ENCODE measurements at regions not wholly inside any gene's neighbourhood (a gene's known extent, or its start where the extent isn't known, plus 50 kb on each side); places are given as distances from the start of the nearest gene placed in this dataset.
A peak's percentile ranks its signal among the peaks of the same experiment; 100 is the strongest.

DNA sequence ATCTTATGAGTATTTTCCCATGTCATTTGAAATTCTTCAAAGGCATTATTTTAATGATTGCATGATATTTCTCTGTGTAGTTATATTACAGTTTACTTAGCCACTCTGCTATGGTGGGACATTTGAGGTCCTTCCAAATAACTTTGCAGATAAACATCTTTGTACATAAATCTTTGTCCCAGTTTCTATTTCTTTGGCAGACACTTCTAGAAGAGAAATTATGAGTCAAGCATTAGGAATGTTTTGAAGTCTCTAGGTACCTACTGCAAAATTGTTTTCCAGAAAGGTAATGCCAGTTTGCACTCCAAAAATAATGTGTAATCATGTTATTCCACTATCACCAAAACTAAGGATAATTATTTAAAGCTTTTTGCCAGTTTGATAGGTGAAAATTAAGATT, 149.7 kb downstream of the EN1 start:
- DNase-seq = no peak

DNA sequence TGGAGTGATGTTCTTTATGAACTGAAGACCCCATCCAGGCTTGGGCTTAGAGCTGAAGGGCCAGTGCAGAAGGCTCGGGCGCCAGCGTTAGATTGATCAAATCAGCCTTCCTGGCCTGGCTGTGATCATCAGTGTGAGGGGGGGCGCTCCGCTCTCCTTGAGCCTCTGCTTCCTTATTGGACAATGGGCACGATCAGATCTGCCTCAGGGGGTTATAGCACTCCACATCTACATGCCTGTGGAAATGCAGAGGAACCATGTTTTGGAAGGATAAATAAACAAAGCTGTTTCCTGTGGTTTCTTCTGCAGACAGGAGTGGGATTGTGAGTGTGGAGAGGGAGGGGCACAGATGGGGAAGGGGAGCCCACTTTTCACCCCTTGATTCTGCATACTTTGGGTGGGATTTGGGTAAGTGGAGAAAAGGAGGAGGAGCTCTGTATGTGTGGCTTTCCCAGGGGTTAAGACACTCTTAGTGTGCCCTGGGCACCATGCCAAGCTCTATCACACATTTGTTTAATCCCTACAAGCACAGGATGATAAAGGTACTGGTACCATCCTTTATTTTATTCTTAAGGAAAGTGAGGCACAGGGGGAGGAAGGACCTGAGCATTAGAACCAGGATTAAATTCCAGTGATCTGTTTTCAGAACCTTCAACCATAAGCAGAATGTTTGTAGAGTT, 150.5 kb downstream of the EN1 start:
- no peak for DNase-seq

DNA sequence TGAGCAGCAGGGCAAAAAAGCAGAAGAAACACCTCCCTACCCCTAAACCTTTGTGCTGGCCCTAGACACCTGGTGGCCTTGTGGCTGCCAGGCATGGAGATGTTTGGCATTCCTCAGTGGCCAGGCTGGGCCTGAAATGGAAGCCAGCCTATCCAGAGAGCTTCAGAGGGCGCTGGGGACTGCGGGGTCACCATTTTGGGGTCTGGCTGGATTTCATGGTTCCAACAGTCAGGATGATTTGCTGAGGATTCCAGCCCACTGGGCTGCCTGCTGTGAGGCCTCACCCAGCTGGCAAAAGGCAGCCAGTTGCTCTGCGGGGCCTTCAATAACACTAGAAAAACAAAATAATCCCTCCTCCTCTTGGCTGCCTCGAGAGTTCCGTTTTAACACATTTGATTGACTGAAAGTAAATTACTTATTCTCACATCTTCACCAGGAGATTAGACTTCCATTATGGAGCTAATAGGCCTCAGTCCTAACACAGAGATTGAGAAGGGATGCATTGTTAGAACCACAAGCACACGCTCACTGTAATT, 154.1 kb downstream of the EN1 start:
- DNase-seq = no peak

- no peak for DNase-seq
These were observed 157.6 kb downstream of the EN1 start for GRCh38 chr2:118689874-118690273.

- DNase-seq = peak; percentile 35
These were observed 158.0 kb downstream of the EN1 start for GRCh38 chr2:118689456-118689855.

DNA sequence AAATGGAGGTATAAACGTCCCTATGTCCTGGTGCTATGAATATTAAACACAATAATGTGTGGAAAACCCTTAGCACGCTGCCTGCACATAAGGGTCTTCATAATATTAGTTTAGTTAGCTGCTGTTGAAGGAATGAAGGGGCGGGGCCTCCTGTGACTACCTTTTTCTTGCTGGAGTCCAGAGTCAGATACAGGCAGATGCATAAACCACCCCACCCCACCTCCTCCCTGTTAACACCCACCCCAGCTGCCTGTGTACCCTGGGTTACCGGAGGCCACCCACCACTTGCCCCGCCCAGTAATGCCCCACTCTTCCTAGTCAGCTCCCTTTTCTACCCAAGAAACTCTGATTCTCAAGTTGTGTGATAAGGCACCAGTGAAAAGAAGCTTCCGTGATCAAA, 158.4 kb downstream of the EN1 start:
- no peak for DNase-seq

DNA sequence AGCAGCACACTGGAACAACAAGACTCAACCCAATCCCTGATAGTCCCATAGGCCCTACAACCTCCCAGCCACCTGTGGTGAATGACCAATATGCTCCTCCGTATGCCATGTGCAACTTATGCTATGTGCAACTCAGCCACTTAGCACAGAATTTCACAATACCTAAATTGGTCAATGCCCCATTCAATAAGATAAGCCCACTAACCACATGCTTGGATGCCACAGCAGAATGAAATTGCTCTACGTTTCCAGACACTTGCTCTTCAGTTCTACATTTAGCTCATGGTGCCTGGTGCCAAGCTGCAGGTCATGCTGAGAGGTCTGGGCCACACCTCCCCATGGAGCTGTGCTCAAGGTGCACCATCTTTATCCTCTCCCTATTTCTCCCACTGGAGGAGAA, 159.8 kb downstream of the EN1 start:
- DNase-seq = peak; percentile 93

DNA sequence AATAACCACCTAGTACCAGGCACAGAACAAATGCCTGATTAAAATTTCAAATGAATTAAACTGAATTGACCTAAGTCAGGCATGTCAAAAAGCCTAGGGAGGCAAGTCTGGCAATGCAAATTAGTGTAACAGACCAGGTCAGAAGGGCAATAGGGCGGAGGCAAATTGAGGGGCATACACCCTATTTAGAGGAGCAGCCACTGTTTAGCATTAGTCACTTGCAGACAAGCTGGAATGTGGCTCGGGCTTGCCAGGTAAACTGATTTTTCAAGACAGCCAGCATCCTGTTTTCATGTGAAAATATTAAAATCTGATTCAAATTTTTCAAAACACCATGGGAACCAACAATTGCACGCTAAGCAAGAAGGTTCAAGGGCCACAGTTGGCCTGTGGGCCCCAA, 160.3 kb downstream of the EN1 start:
- DNase-seq = no peak

- no peak for DNase-seq
These were observed 161.1 kb downstream of the EN1 start for GRCh38 chr2:118686346-118686745.

DNA sequence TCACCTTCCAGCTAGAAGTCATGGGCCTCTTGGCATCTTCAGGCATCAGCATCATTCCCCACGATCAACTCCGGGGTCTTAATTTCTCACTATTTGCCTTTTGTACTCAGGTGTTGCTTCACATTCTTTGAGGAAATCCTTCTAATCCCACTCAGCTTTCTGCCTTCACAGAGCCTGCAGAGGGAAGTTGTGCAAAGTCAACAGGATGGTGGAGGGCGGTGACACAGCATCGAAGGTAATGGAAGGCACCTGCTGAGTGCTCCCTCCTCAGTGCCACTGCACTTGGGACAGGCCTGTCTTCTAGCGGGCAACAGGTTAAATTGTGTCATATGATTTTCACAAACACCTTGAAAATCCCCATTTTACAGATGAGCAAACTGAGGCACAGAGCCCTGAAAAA, 164.0 kb downstream of the EN1 start:
- peak; percentile 25 for DNase-seq

- no peak for DNase-seq
These were observed 168.5 kb downstream of the EN1 start for GRCh38 chr2:118678985-118679384.

GRCh38 chr2:118677546-118677945, 169.9 kb downstream of the EN1 start:
- DNase-seq = no peak

DNA sequence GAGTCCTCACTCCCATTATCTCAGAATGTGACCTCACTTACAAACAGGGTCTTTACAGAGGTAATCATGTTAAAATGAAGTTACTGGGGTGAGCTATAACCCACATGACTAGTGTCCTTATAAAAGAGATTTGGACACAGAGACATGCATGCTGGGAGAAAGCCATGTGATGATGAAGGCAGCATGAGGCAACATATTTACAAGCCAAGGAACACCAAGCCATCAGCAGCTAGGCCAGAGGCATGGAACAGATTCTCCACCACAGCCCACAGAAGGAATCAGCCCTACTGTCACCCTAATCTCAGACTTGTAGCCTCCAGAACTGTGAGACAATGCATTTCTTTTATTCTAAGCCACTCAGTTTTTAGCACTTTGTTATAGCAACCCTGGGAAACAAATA, 171.9 kb downstream of the EN1 start:
- no peak for DNase-seq

- DNase-seq = no peak
These were observed 174.8 kb downstream of the EN1 start for GRCh38 chr2:118672571-118673158.

DNA sequence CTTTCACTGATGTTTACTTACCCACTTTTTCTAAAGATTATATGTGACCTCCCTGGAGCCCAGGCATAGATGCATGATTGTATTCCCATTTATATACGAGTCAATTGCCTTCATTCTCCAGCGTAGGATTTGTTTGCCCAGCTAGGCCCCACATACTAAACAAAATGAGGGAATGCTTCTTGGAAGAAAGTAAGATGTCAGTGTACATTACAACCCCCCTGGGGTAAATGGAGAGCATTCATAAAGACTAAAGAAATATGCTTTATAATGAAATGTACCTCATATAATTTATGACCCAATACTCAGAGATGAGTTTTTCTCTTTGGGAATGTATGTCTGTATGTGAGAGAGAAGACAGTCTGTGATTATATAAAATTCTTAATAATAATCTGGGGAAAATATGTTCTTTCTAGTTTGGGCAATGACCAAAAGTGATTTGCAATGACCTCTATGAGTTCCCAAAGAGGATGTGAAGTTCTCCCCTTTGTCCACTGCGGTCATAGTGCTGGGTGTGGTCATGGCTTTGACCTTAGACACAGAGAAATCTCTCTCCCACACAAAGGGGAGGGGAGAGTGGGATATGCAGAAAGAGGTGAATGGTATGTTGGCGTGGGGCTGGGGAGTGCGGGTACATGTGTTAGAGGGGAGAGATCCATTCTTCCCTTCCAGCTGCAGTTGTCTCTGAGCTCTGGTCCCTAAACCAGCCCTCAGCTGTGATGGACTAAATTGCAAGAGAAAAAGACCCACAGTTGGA, 175.6 kb downstream of the EN1 start:
- DNase-seq = no peak

GRCh38 chr2:118670838-118671237, 176.6 kb downstream of the EN1 start:
- DNase-seq = peak; percentile 1

DNA sequence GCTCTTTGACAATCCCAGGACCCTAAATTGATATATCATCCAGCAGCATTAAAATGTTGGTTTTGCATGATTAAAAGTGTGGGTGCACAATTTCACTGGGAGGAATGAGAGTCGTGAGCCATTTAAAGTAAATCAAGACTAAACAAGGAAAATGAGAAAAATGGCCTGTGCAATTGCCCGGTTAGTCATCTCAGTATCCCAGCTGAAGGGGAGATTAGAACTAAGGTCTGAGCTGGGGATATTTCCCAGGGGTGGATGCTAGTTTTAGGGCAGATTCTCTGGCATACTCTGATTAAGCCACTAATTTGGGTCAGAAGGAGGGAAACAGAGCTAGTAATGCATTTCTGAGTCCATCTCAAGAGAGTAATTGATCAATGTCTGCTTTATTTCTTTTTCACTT, 177.2 kb downstream of the EN1 start:
- no peak for DNase-seq

DNA sequence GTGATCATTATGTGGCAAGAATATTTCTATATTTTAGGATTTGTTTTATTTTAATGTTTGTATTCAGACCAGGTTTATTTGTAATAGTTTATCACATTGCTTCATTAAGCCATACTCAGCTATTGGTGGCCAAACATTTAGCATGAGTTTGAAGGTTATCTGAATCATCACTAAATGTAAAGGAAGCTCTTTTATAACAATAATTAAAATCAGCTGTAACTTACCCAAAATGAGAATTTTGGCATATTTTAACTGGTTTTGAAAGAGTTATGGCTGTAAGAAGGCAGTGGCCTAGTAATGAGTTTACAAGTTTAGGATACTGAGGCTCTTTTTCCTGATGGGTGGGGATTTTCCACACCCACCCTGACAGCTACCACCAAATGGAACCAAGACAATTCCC, 177.8 kb downstream of the EN1 start:
- no peak for DNase-seq

GRCh38 chr2:118668431-118669424, 178.7 kb downstream of the EN1 start:
- DNase-seq = no peak

- no peak for DNase-seq
These were observed 179.5 kb downstream of the EN1 start for GRCh38 chr2:118667964-118668363.

DNA sequence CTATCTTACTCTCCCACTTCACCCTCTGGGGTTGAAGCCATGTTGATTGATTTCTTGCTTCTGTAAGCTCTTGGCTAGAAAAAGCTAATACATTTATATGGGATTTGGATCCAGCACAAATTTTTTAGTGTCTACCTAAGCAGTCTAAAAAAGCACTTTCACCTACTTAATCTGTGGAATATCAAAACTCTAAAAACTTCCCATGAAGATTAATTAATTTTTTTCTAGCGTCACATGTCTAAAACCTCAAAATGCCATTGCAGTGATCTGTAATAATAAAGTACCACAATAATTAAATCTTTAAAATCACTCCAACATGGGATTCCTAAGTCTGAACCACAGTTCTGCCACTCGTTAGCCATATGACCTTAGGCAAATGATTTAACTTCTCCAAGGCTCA, 180.1 kb downstream of the EN1 start:
- no peak for DNase-seq

GRCh38 chr2:118665784-118666529, 181.5 kb downstream of the EN1 start:
- DNase-seq = no peak
